Kidney capillary endothelial cell (primary cell): ENCODE measurements at regions not wholly inside any gene's neighbourhood (a gene's known extent, or its start where the extent isn't known, plus 50 kb on each side); places are given as distances from the start of the nearest gene placed in this dataset.
"Not testable (repeated sequence)": the region's sequence is repeated elsewhere in the genome, so short reads cannot be mapped to it uniquely, and the experiment has no call there.

Source experiments
- DNase-seq: peaks from one replicate; pipeline ENCODE4 v3.0.0-alpha.2; 2018; ENCODE audit warnings: low spot score

DNA sequence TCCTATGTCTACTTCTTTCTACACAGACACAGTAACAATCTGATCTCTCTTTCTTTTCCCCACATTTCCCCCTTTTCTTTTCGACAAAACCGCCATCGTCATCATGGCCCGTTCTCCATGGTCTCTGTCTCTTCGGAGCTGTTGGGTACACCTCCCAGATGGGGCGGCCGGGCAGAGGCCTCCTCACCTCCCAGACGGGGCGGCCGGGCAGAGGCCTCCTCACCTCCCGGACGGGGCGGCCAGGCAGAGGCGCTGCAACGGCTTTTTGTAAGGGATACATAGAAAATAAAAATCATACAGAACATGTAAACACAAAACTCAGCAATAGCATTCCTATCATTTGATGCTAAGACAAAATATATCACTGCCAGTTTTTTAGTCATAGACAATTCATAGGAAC, 57.2 kb upstream of the USP25 start:
- DNase-seq: not testable (repeated sequence)

DNA sequence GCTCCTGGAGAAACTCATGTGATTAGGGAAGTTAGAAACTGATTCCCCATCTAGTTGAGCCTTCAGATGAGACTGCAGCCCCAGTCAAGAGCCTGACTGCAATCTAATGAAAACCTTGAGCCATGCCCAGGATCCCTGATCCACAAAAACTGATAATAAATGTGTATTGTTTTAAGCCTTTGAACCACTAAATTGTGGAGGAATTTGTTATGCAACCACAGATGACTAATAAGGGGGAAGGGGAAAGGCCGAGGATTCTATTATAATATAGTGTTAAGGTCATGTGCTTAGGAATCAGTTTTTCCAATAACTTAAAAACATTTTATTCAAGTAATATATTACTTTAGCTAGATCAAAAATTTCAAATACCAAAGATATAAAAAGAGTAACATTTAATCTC, 52.8 kb upstream of the USP25 start:
- DNase-seq: no peak

DNA sequence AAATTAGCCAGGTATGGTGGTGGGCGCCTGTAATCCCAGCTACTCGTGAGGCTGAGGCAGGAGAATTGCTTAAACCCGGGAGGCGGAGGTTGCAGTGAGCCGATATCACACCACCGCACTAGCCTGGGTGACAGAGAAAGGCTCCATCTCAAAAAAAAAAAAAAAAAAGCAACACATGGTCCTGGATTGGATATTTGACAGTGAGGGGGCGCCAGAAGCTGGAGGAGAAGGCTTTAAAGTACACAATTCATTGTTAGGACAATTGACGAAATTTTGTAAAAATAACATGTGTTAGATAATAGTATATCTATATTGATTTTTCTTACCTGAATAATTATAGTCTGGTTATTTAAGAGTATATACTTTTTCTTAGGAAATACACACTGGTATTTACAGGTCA, 50.2 kb upstream of the USP25 start:
- no peak for DNase-seq
